ENCODE measurements at regions not wholly inside any gene's neighbourhood (a gene's known extent, or its start where the extent isn't known, plus 50 kb on each side); places are given as distances from the start of the nearest gene placed in this dataset.

DNA sequence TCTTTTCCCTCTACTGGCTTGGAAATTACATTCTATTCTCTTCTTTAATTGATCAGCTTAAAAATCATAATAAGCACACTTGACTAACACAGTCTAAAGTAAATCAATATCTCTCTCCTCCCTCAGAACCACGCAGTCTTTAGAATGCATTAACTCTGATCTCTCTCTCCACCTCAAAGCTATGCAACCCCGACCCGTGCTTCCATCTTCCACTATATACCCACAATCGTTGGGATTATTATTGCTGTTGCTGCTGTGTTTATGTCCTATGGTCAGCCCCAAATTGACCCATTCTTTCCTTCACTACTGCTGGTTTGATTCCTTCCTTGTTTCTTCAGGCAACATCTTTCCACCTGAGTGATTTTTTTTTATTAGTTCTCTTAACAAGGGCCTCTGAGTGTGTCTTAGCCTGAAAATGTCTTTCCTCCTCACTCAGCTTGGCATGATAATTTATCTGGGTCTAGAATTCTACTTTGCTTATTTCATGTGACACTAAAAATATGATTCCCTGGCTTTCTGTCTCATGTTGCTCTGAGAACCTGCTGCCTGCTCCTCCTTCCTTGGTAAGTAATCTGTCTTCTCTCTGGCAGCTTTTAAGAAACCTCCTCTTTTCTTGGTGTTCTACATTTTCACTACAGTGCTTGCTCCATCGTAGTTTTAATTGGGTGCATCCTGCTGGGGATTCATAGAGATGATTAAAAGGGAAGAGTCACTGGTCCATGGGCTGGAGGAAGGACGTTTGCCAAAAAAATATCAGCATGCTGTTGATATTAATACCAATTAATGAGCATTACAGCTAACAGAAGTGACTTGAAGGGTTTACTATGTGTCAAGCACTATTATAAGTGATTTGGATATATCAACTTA lies 472.2 kb downstream of the MATN1 start:
- TF ChIP-seq, protein P1, sequence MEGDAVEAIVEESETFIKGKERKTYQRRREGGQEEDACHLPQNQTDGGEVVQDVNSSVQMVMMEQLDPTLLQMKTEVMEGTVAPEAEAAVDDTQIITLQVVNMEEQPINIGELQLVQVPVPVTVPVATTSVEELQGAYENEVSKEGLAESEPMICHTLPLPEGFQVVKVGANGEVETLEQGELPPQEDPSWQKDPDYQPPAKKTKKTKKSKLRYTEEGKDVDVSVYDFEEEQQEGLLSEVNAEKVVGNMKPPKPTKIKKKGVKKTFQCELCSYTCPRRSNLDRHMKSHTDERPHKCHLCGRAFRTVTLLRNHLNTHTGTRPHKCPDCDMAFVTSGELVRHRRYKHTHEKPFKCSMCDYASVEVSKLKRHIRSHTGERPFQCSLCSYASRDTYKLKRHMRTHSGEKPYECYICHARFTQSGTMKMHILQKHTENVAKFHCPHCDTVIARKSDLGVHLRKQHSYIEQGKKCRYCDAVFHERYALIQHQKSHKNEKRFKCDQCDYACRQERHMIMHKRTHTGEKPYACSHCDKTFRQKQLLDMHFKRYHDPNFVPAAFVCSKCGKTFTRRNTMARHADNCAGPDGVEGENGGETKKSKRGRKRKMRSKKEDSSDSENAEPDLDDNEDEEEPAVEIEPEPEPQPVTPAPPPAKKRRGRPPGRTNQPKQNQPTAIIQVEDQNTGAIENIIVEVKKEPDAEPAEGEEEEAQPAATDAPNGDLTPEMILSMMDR (conservative IDR thresholded peaks at IDR 0.05; ENCODE audit: low read depth, low read length), result no peak
- H3K4me3 ChIP-seq (ENCODE audit: low read depth, low read length), result no peak overlapping the region
- no peak for DNase-seq (ENCODE audit: low read depth)

DNA sequence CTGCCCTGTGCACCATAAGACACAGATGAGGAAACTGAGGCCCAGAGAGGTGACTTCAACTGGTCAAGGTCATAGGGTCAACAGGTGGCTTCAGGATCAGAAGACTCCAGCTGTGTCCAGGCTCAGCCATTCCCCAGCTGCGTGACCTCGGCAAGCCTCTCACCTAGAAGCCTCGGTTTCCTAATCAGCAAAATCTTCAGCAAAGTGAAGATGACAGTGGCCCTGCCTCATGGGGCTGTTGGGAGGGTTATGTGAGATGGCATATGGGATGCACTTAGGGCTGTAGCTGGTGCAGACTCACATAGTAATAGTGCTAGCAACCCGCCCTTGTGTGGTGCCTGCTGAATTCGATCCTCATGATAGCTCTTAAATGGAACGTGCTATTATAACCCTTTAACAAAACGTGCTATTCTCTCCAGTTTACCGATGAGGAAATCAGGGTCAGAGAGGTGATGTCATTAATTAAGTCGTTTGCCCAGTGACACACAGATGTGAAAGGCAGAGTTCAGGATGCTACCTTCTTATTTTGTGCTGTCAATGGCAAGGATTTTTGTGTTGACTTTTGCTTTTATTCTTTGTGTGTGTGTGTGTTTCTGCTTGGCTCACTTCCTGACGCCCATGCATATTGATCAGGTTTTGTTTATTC lies 472.9 kb downstream of the MATN1 start:
- no peak overlapping the region for H3K4me3 ChIP-seq (ENCODE audit: low read depth, low read length)
- TF ChIP-seq, protein P1 (conservative IDR thresholded peaks at IDR 0.05; ENCODE audit: low read depth, low read length), result no peak
- DNase-seq (ENCODE audit: low read depth), result no peak

DNA sequence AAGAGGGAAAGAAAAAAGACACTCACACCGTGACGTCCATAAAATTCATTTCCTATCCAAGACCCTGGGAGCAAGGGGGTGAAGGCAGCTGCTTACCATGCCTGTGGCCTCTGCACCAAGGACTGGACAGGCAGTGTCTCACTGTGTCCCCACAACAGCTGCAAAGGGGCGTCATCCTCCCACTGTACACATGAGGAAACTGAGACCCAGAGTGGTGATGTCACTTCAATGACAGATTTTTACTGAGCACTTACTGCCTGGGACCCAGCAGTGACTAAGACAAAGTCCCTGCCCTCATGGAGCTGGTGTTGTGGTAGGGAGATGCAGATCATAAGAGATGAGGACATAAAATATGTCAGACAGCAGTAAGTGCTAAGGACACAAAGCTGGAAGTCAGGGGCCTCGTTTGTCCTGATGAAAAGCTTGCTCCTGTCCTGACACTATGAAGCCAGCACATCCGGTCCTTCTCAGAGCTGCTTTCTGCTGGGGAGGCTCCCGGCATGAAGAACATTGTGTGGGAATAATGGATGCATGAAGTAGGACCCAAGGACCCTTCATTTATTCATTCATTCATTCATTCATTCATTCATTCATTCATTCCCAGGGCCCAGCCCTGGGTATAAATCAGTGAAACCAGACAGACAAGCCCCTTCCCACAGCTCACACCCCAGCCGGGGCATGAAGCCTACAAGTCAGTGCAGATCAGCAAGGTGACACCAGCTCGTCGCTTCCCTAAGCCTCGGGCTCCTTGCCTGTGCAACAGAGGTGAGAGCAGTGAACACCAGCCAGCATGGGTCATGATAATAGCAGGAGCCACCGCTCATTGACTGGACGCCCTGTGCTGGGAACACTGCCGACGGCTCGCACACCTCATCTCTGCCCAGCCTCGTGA lies 473.7 kb downstream of the MATN1 start:
- TF ChIP-seq, protein P1 (conservative IDR thresholded peaks at IDR 0.05; ENCODE audit: low read depth, low read length), result no peak
- no peak overlapping the region for H3K4me3 ChIP-seq (ENCODE audit: low read depth, low read length)
- no peak for DNase-seq (ENCODE audit: low read depth)

DNA sequence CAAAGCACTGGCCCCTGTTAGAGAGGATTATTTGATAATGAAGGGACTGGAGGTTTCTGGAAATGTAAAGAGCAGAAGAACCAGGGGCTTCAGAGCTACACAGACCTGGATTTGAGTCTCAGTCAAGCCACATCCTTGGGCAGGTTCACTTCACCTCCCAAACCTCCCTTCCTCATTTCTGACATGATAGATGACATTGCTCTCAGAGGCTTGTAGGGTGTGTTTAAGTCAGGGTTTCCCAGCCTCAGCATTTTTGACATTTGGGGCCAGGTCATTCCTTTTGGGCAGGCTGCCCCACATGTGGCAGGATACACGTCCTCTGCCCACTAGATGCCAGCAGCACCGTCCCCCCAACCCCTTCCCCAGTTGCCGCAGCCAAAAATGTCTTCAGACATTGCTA lies 474.6 kb downstream of the MATN1 start:
- DNase-seq (ENCODE audit: low read depth), result no peak
- TF ChIP-seq, protein P1 (conservative IDR thresholded peaks at IDR 0.05; ENCODE audit: low read depth, low read length), result no peak
- H3K4me3 ChIP-seq (ENCODE audit: low read depth, low read length), result no peak overlapping the region

DNA sequence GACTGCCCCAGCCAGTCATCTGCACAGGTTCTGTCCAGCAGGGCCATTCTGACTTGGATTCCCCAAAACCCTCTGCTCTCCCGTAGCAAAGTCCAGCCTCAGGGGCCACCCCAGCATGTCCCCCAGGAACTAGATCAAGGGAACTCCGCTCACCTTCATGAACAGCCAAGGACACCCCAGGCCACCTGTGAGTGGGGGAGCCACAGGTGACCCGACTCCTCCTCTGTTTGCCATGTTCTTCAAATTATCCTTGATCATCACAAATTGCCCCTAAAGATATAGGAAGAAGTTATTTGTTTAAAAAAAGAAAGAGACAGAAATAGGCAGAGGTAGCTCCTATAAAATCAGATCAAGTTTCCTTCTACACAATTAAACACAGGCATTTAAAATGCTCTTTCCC lies 475.0 kb downstream of the MATN1 start:
- H3K4me3 ChIP-seq (ENCODE audit: low read depth, low read length), result no peak overlapping the region
- TF ChIP-seq, protein P1 (conservative IDR thresholded peaks at IDR 0.05; ENCODE audit: low read depth, low read length), result no peak
- no peak for DNase-seq (ENCODE audit: low read depth)

DNA sequence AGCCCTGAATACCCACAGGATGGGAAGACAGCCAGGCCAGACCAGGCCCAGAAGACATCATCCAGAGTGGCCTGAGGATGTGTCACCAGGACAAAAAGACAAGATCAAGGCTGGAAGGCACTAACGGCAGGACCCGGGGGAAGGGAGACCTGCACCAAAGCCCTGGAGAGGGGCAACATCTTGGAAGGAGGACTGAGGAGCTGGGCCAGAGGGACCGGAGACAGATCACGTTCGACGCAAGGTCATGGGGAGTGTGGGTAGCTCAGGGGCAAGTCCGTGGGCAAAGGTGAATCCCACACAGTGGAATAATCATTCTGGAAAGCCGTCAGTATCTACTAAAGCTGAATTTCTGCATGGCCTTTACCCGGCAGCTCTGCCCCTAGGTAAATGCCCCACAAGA lies 478.6 kb downstream of the MATN1 start:
- TF ChIP-seq, protein P1 (conservative IDR thresholded peaks at IDR 0.05; ENCODE audit: low read depth, low read length), result no peak
- DNase-seq (ENCODE audit: low read depth), result no peak
- H3K4me3 ChIP-seq (ENCODE audit: low read depth, low read length), result no peak overlapping the region

Measured in epithelial cell of proximal tubule (primary cell).